ENCODE measurements at regions not wholly inside any gene's neighbourhood (a gene's known extent, or its start where the extent isn't known, plus 50 kb on each side); places are given as distances from the start of the nearest gene placed in this dataset.

- no peak for DNase-seq (ENCODE audit: extremely low read depth in 1 of 11, low read depth in 9 of 11, low spot score in 4 of 11)
Observed at GRCh38 chr18:41347057-41347456, 608.0 kb upstream of the PIK3C3 start.

- no peak for DNase-seq (ENCODE audit: extremely low read depth in 1 of 11, low read depth in 9 of 11, low spot score in 4 of 11)
Observed at GRCh38 chr18:41343808-41344207, 611.2 kb upstream of the PIK3C3 start.

GRCh38 chr18:41338341-41338740 lies 616.7 kb upstream of the PIK3C3 start:
- DNase-seq (ENCODE audit: extremely low read depth in 1 of 11, low read depth in 9 of 11, low spot score in 4 of 11) = no peak

GRCh38 chr18:41331661-41332060 lies 623.4 kb upstream of the PIK3C3 start:
- no peak for DNase-seq (ENCODE audit: extremely low read depth in 1 of 11, low read depth in 9 of 11, low spot score in 4 of 11)

GRCh38 chr18:41326311-41326710 lies 628.7 kb upstream of the PIK3C3 start:
- no peak for DNase-seq (ENCODE audit: extremely low read depth in 1 of 11, low read depth in 9 of 11, low spot score in 4 of 11)

GRCh38 chr18:41324934-41325333 lies 630.1 kb upstream of the PIK3C3 start:
- no peak for DNase-seq (ENCODE audit: extremely low read depth in 1 of 11, low read depth in 9 of 11, low spot score in 4 of 11)

GRCh38 chr18:41324020-41324791 lies 630.8 kb upstream of the PIK3C3 start:
- DNase-seq (ENCODE audit: extremely low read depth in 1 of 11, low read depth in 9 of 11, low spot score in 4 of 11) = no peak

GRCh38 chr18:41323044-41323443 lies 632.0 kb upstream of the PIK3C3 start:
- DNase-seq (ENCODE audit: extremely low read depth in 1 of 11, low read depth in 9 of 11, low spot score in 4 of 11) = no peak

- DNase-seq (ENCODE audit: extremely low read depth in 1 of 11, low read depth in 9 of 11, low spot score in 4 of 11) = peak in 3 of 11 donors; percentile 22 to 28 (median 23)
Observed at GRCh38 chr18:41320100-41320499, 634.9 kb upstream of the PIK3C3 start.

GRCh38 chr18:41315134-41315533 lies 639.9 kb upstream of the PIK3C3 start:
- no peak for DNase-seq (ENCODE audit: extremely low read depth in 1 of 11, low read depth in 9 of 11, low spot score in 4 of 11)

- DNase-seq (ENCODE audit: extremely low read depth in 1 of 11, low read depth in 9 of 11, low spot score in 4 of 11) = no peak
Observed at GRCh38 chr18:41311571-41312547, 643.2 kb upstream of the PIK3C3 start.

GRCh38 chr18:41297740-41298139 lies 657.3 kb upstream of the PIK3C3 start:
- DNase-seq (ENCODE audit: extremely low read depth in 1 of 11, low read depth in 9 of 11, low spot score in 4 of 11) = no peak

GRCh38 chr18:41269294-41269693 lies 685.7 kb upstream of the PIK3C3 start:
- DNase-seq (ENCODE audit: extremely low read depth in 1 of 11, low read depth in 9 of 11, low spot score in 4 of 11) = no peak

GRCh38 chr18:41268271-41268670 lies 686.8 kb upstream of the PIK3C3 start:
- no peak for DNase-seq (ENCODE audit: extremely low read depth in 1 of 11, low read depth in 9 of 11, low spot score in 4 of 11)

- peak in 1 of 11 donors; percentile 5 for DNase-seq (ENCODE audit: extremely low read depth in 1 of 11, low read depth in 9 of 11, low spot score in 4 of 11)
Observed at GRCh38 chr18:41266616-41267015, 688.4 kb upstream of the PIK3C3 start.

GRCh38 chr18:41266204-41266603 lies 688.8 kb upstream of the PIK3C3 start:
- DNase-seq (ENCODE audit: extremely low read depth in 1 of 11, low read depth in 9 of 11, low spot score in 4 of 11) = no peak

GRCh38 chr18:41265047-41265446 lies 690.0 kb upstream of the PIK3C3 start:
- DNase-seq (ENCODE audit: extremely low read depth in 1 of 11, low read depth in 9 of 11, low spot score in 4 of 11) = peak in 4 of 11 donors; percentile 8 to 30 (median 22)

- DNase-seq (ENCODE audit: extremely low read depth in 1 of 11, low read depth in 9 of 11, low spot score in 4 of 11) = no peak
Observed at GRCh38 chr18:41263956-41264355, 691.1 kb upstream of the PIK3C3 start.

GRCh38 chr18:41262688-41263087 lies 692.3 kb upstream of the PIK3C3 start:
- no peak for DNase-seq (ENCODE audit: extremely low read depth in 1 of 11, low read depth in 9 of 11, low spot score in 4 of 11)

GRCh38 chr18:41244591-41245037 lies 710.4 kb upstream of the PIK3C3 start:
- no peak for DNase-seq (ENCODE audit: extremely low read depth in 1 of 11, low read depth in 9 of 11, low spot score in 4 of 11)
